GM21528 (cell line): ENCODE measurements at regions not wholly inside any gene's neighbourhood (a gene's known extent, or its start where the extent isn't known, plus 50 kb on each side); places are given as distances from the start of the nearest gene placed in this dataset.

Source experiments
- ATAC-seq: cut with Tn5 transposase; IDR thresholded peaks from one replicate; pipeline ENCODE4 v1.9.1; 2021; ENCODE audit warnings: mild to moderate bottlenecking, moderate library complexity; ENCODE audit not compliant: unreplicated experiment, low FRiP score

- no peak for ATAC-seq
These were observed 291.7 kb downstream of the TMEM167A start for GRCh38 chr5:82785456-82785855.

DNA sequence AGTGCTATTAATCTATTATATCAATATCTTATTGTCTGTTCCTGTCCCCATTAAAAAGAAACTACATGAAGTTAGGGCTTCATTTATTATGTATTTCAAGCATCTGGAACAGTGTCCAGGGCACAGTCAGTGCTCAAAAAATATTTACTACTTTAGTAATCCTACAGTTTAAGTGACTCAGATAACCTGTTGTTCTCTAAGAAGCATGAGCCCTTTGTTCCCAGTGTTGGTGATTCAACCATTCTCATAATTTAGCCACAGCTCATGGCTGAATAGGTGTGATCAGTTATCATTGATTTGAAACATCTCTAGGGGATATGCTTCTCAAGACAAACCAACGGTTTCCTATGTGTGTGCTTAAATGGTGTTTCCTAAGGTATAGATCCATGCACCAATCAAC, 292.7 kb downstream of the TMEM167A start:
- no peak for ATAC-seq

- ATAC-seq, result no peak
These were observed 300.1 kb downstream of the TMEM167A start for GRCh38 chr5:82777106-82777505.

- no peak for ATAC-seq
These were observed 304.9 kb downstream of the TMEM167A start for GRCh38 chr5:82772281-82772680.

- no peak for ATAC-seq
These were observed 311.0 kb downstream of the TMEM167A start for GRCh38 chr5:82766206-82766605.

- ATAC-seq, result no peak
These were observed 311.4 kb downstream of the TMEM167A start for GRCh38 chr5:82765765-82766164.

- no peak for ATAC-seq
These were observed 316.3 kb downstream of the TMEM167A start for GRCh38 chr5:82760856-82761255.

DNA sequence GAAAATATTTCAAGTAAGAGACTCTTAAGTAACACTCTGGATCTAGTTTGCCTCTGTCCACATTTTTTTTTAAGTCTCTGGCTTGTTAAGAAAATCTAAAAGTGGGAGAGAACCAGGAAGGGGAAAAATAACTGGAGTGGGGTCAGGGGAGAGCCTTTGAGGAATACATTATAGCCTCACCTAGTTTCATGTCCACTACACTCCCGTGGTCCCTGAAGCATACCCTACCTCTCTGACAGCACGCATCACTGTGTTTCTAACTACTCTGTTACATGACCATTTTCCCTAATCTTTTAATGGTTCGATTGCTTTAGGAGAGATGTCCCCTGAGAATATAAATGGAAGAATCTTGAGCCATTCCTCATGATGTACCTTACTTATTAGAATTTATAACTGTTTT, 318.3 kb downstream of the TMEM167A start:
- no peak for ATAC-seq

- ATAC-seq, result peak; percentile 92
These were observed 322.4 kb downstream of the TMEM167A start for GRCh38 chr5:82754759-82755158.

DNA sequence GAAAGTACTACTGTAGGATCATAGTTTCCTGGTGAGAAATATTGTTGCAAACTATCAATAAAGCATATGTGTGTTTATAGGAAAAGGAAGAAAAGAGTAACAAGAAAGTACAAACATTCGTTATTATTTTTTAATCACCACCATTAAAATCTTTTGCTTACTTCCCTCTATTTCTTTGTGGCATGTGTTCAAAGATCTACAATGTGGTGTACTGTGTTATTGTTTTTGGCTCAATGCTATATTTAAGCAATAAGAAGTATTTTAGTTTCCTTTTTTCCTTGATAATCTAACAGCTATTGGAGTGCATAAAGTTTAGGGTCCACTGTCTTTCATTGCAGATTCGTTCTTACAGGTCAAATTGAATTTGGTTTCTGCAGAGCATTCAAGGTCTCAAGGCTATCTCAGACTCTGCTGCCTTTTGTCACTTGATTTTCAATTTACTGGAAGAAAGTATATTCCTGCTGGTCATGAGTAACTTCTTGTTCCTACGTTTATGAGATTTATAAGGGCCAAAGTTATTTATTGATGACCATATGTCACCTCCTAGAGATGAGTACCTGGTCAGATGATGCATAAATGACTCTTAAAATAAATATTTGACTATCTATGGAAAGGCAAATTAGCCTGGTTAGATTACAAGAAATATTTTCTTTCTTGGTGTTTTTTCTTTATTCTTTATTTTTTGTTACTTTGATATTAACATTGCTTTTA, 323.0 kb downstream of the TMEM167A start:
- no peak for ATAC-seq

GRCh38 chr5:82753374-82753773, 323.8 kb downstream of the TMEM167A start:
- ATAC-seq, result no peak

DNA sequence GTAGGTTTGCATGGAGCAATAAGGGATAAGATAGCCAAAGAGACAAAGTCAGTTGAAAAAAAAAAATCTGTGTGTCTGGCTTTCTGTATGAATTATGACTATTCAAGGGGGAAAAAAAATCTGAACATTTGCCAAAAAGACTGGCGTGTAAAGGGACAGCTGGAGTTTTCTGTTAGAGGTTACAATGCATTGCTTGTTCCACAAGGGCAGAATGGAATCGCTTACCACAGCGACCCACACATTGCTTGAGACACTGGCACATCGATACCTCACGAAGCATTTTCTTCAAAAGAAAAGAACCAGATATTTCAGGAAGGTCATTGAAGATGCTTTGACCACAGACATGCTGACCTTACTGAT, 327.8 kb downstream of the TMEM167A start:
- ATAC-seq, result no peak

DNA sequence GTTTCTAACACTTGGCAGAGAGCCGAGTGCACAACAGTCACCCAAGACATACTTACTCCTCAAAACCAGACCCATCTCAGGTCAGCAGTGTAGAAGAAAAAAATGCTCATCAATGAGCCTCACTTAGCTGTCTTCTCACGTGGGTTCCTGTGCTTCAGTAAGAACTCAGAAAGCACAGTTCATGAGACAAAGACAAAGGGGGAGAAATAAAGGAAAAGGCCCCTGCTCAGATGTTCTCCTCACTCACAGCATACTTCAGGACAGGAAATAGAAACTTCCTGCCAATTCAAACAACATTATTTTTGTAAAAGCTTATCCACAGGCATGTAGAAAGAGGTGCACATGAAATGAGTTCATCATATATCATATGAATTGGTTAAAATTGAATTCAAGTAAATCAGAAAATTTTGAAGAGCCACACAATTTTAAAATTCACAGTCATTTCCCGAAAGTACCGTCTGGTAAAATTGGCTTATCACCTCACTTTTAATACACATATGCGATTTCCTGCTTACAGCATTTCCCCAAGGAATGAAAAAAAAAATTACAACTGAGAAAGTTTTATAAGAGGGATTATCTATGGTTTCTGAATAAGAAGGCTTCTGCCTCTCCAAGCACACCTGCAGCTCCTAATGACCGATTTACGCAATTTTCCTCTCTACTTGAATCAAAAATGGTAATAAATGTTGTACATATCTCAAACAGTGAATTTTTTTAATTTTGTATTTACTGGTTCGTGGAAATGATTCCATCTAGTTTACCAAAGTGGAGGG, 328.3 kb downstream of the TMEM167A start:
- ATAC-seq, result no peak

DNA sequence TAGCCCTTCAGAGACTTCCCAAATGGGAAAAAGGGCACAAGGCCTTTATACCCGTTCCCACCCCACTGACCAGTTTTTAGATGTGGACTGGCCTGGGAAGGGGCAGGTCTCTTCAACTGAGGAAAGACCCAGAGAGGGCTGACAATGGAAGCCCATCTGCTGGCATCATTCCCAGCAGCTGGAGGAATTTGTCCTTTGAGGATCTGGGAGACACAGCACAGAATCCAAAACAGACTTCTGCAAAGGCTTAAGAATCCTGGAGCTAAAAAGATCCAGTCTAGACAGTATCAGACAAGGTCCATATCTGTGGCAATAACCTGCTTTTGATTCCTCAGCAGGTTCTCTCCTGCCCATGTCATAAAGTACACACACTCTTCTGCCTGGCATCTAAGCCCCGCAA, 329.2 kb downstream of the TMEM167A start:
- ATAC-seq, result no peak

DNA sequence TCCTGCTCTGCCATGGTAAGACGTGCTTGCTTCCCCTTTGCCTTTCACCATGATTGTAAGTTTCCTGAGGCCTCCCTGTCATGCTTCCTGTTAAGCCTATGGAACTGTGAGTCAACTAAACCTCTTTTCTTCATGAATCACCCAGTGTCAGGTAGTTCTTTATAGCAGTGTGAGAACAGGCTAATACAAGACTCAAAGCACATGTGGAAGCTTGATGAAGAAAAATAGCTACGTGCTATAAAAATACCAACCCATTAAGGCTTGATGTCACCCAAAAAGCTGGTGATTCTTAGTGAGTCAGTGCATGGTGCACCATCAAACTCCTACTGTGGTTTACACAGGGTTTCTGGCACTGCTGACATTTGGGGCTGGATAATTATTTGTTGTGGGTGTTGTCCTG, 332.2 kb downstream of the TMEM167A start:
- ATAC-seq, result no peak

GRCh38 chr5:82738681-82739269, 338.4 kb downstream of the TMEM167A start:
- ATAC-seq, result no peak

DNA sequence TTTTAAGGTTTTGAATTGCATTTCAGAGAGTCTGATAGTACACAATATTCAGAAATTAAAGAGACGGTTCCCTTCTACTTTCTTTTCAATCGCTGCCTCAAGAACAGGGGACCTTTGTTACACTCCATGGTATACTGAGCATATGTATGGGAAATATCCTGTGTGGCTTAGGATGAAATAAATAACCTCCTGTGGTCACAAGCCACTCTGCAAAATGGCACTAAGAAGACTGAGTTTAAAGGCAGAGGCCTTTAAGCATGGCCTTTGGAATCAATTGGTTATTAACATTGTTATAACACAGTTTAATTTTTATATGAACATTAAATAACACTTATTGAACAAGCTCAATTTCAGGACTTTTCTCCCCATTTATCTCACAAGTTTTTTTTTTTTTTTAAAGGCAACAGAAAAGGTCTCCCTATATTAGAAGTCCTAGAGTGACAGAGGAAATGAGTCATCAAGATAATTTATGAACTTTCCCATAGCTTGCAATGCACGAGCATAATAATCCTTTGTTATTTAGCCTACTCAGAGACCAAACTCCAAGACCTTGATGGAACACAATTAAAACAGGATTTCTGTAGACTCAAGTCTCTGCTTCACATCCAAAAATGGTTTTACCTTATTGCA, 341.9 kb downstream of the TMEM167A start:
- no peak for ATAC-seq

- ATAC-seq, result no peak
These were observed 342.8 kb downstream of the TMEM167A start for GRCh38 chr5:82734347-82734746.

GRCh38 chr5:82730913-82731312, 346.3 kb downstream of the TMEM167A start:
- ATAC-seq, result no peak

DNA sequence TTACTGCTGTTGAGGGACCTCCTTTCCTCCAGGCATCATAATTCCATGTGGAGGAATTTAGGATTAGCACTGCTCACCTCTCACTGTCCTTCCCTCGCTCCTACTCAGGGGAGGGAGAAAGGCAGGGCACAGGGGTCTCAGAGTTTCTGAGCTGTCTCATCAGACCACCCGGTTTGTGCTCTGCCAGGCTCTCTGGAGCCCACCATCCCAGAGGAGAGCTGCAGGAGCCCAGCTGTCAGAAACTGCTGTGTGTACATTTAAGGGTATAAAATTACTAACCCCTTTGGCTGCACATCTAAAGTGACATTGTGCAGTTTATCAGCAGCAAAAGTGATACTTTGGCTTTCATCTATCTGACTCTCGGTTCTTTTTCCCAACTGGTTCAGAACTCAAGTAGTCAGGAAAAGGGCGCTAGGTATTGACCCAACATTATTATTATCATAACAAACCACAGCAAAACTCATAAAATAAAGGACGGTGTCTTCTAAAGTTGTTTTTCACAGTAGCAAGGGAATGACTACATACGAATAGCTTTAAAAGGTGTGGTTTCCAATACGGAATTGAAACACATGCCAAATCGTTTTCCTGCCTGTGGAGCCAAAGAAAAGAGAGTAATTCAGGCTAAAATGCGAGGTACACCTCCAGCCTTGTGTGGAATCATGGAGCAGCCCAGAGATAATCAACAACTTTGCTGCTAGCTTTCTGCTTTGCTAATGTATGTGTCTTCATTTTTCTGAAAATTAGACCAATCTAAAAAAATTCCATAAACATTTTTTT, 348.1 kb downstream of the TMEM167A start:
- no peak for ATAC-seq

DNA sequence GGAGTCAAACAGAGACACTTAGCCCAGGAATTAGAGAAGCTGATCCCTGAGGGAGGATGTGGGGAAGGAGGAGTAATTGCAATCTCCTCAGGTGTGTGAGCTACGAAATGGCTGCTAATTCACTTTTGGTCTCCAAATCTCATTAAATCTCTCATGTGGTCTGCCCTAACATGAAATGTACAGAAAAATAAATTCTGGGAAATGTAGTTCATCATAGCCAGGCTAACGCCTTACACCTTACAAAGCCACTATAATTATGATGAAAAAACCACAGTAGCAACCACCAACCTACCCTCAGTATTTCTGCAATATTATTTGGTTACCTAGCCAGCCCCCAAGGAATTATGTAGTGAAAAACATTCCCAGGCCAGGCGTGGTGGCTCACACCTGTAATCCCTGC, 354.0 kb downstream of the TMEM167A start:
- ATAC-seq, result no peak
